ENCODE measurements at regions not wholly inside any gene's neighbourhood (a gene's known extent, or its start where the extent isn't known, plus 50 kb on each side); places are given as distances from the start of the nearest gene placed in this dataset.

DNA sequence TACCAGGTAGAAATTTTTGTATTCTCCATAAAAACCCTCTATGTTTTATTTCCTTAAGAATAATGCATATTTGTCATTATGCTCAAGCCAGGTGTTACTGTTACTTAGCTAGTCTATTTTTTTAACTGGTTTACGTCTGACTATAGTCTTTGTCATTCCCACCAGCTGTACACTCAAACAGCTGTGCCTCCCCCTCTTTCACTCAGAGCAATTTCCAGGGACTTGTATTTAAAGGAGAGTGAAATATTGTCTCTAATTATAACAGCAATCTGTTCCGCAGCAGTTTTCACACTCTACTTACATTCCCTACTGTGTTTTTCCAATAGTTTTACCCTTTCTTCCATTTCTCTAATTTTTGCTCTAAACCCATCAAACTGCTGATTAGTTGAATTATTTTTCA lies 813.6 kb upstream of the MIR17HG start:
- no peak overlapping the region for H3K27ac ChIP-seq (ENCODE audit: low read depth, low read length)
- no peaks in the 10 kb centered on the region for H3K79me2 ChIP-seq (ENCODE audit: insufficient read depth, low read length)
- intact Hi-C loops (cut with micrococcal nuclease) = no loop called here
- ChIA-PET POLR2A (no interaction called here), CTCF (no interaction called here), RAD21 (ENCODE audit: low non-redundant PET in 1 of 2, low total read pairs in 2 of 2, uncharacterized antibody in 2 of 2, unreplicated experiment in 2 of 2) (no interaction called here)
- H3K36me3 ChIP-seq (ENCODE audit: control insufficient read depth in 1 of 2, insufficient read depth in 2 of 2, low read length in 2 of 2) = no peaks in the 10 kb centered on the region
- H3K27me3 ChIP-seq (ENCODE audit: insufficient read depth, low read length) = no peaks in the 10 kb centered on the region
- no peaks in the 10 kb centered on the region for H4K20me1 ChIP-seq (ENCODE audit: insufficient read depth)
- H3K4me1 ChIP-seq (ENCODE audit: control insufficient read depth in 1 of 2, insufficient read depth in 2 of 2, low read length in 2 of 2) = no peaks in the 10 kb centered on the region
- TF ChIP-seq YY1 (IDR thresholded peaks at IDR 0.05; ENCODE audit: extremely low read depth, insufficient replicate concordance, low read depth, low read length) = no peak
- no peak for TF ChIP-seq POLR2AphosphoS5 (IDR thresholded peaks at IDR 0.05; ENCODE audit: low read depth, low read length)
- no peak for TF ChIP-seq SIN3A (IDR thresholded peaks at IDR 0.05; ENCODE audit: low read depth)
- TF ChIP-seq TCF7L2 (IDR thresholded peaks at IDR 0.05; ENCODE audit: borderline replicate concordance, extremely low read depth, insufficient read depth, insufficient read length) = no peak
- no peak for TF ChIP-seq RAD21 (IDR thresholded peaks at IDR 0.05; ENCODE audit: low read depth)
- TF ChIP-seq CBX3 (IDR thresholded peaks at IDR 0.05; ENCODE audit: low read depth) = no peak
- TF ChIP-seq EZH2phosphoT487 (IDR thresholded peaks at IDR 0.05; ENCODE audit: borderline replicate concordance) = no peak
- TF ChIP-seq CTCF (IDR thresholded peaks at IDR 0.05 in 2 of 3, conservative IDR thresholded peaks at IDR 0.05 in 1 of 3; ENCODE audit: borderline replicate concordance in 1 of 3, insufficient read depth in 1 of 3, low read depth in 2 of 3, low read length in 2 of 3) = no peak
- no peak for TF ChIP-seq ZNF274 (IDR thresholded peaks at IDR 0.05; ENCODE audit: low read depth, low read length)
- TF ChIP-seq, protein P1, sequence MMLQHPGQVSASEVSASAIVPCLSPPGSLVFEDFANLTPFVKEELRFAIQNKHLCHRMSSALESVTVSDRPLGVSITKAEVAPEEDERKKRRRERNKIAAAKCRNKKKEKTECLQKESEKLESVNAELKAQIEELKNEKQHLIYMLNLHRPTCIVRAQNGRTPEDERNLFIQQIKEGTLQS (IDR thresholded peaks at IDR 0.05) = no peak
- no peak for TF ChIP-seq ZBTB33 (IDR thresholded peaks at IDR 0.05; ENCODE audit: extremely low read depth, insufficient replicate concordance, low read length)
- no peak for TF ChIP-seq FOSL1 (IDR thresholded peaks at IDR 0.05; ENCODE audit: low read depth)
- TF ChIP-seq REST (IDR thresholded peaks at IDR 0.05; ENCODE audit: low read depth) = no peak
- no peak for TF ChIP-seq EGR1 (IDR thresholded peaks at IDR 0.05; ENCODE audit: low read depth)
- TF ChIP-seq POLR2A (IDR thresholded peaks at IDR 0.05; ENCODE audit: borderline replicate concordance, extremely low read depth, insufficient read depth, insufficient read length) = no peak
- no peak for TF ChIP-seq CEBPB (IDR thresholded peaks at IDR 0.05; ENCODE audit: low read depth)
- H3K4me2 ChIP-seq (ENCODE audit: low read length) = no peak overlapping the region
- no peak overlapping the region for H3K4me3 ChIP-seq (replicated peaks in 1 of 2; ENCODE audit: low read depth in 1 of 2, low read length in 2 of 2)
- H3K9me3 ChIP-seq (ENCODE audit: control insufficient read depth in 1 of 2, insufficient read depth in 1 of 2, low read depth in 1 of 2, low read length in 2 of 2) = 0 out of 4 replicates have a peak, but pooled peaks cover 0 to 4% of the 10 kb centered on the region in 2 experiments
- H2AFZ ChIP-seq (ENCODE audit: low read depth, low read length, poor library complexity, severe bottlenecking) = no peak overlapping the region
- DNase-seq (ENCODE audit: low read depth, low spot score) (no peak), ATAC-seq (no peak)
- no TSS peak for BruUV-seq (replicated peaks)
- H3K9me2 ChIP-seq (ENCODE audit: insufficient read depth) = no peaks in the 10 kb centered on the region
- H3K9ac ChIP-seq (ENCODE audit: low read length) = no peak overlapping the region

All from HCT116 (cell line).